ENCODE measurements at regions not wholly inside any gene's neighbourhood (a gene's known extent, or its start where the extent isn't known, plus 50 kb on each side); places are given as distances from the start of the nearest gene placed in this dataset.

DNA sequence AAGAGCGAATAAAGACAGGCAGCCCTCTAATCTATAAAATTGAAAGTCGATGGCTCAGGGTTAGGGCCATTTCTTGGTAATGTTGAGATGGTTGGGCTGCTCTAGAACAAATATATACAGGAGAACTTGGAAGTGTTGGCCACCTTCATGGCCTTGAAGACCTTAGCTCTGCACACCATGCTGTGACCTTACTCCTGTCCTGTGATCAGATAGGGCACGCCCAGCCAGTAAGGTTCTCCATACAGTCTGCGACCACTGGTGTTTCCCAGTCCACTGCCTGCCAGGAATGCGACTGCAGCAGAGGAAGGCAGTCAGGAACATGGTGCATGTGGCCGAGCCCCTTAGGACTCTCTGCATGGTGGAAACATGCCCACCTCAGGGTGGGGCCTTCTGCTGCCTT, 73.2 kb upstream of the PSMA6 start:
- BruUV-seq (replicated peaks) = no TSS peak
- ChIA-PET CTCF (ENCODE audit: unreplicated experiment) (no interaction called here), POLR2A (interaction anchor here (1.1 kb wide), 1 partner anchor 120 kb away, joined by 5 read pairs; no protein-coding TSS in a partner anchor)
- no peaks in the 10 kb centered on the region for H3K9me2 ChIP-seq (ENCODE audit: insufficient read depth, low read length)
- no peak overlapping the region for H2AFZ ChIP-seq (ENCODE audit: low read length)
- no peak overlapping the region for H3K27ac ChIP-seq (ENCODE audit: low read depth, low read length, poor library complexity, severe bottlenecking)
- H4K20me1 ChIP-seq (ENCODE audit: insufficient read depth, low read length) = no peaks in the 10 kb centered on the region
- H3K4me2 ChIP-seq (ENCODE audit: low read length) = no peak overlapping the region
- intact Hi-C loops (cut with micrococcal nuclease; ENCODE audit: unreplicated experiment) = no loop called here
- no peak overlapping the region for H3K4me3 ChIP-seq (ENCODE audit: low read depth, low read length, poor library complexity, severe bottlenecking)
- DNase-seq (ENCODE audit: low spot score) = no peak
- no peaks in the 10 kb centered on the region for H3K4me1 ChIP-seq (ENCODE audit: insufficient read depth, low read length, poor library complexity, severe bottlenecking)
- no peaks in the 10 kb centered on the region for H3K79me2 ChIP-seq (ENCODE audit: insufficient read depth, low read depth, low read length)
- peaks cover 16% of the 10 kb centered on the region for H3K36me3 ChIP-seq (ENCODE audit: insufficient read depth, low read length)
- no peaks in the 10 kb centered on the region for H3K9me3 ChIP-seq (ENCODE audit: low read length)
- TF ChIP-seq, protein P1, sequence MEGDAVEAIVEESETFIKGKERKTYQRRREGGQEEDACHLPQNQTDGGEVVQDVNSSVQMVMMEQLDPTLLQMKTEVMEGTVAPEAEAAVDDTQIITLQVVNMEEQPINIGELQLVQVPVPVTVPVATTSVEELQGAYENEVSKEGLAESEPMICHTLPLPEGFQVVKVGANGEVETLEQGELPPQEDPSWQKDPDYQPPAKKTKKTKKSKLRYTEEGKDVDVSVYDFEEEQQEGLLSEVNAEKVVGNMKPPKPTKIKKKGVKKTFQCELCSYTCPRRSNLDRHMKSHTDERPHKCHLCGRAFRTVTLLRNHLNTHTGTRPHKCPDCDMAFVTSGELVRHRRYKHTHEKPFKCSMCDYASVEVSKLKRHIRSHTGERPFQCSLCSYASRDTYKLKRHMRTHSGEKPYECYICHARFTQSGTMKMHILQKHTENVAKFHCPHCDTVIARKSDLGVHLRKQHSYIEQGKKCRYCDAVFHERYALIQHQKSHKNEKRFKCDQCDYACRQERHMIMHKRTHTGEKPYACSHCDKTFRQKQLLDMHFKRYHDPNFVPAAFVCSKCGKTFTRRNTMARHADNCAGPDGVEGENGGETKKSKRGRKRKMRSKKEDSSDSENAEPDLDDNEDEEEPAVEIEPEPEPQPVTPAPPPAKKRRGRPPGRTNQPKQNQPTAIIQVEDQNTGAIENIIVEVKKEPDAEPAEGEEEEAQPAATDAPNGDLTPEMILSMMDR (conservative IDR thresholded peaks at IDR 0.05; ENCODE audit: low read length) = no peak
- TF ChIP-seq EZH2phosphoT487 (IDR thresholded peaks at IDR 0.05; ENCODE audit: borderline replicate concordance, low read depth, low read length) = no peak

DNA sequence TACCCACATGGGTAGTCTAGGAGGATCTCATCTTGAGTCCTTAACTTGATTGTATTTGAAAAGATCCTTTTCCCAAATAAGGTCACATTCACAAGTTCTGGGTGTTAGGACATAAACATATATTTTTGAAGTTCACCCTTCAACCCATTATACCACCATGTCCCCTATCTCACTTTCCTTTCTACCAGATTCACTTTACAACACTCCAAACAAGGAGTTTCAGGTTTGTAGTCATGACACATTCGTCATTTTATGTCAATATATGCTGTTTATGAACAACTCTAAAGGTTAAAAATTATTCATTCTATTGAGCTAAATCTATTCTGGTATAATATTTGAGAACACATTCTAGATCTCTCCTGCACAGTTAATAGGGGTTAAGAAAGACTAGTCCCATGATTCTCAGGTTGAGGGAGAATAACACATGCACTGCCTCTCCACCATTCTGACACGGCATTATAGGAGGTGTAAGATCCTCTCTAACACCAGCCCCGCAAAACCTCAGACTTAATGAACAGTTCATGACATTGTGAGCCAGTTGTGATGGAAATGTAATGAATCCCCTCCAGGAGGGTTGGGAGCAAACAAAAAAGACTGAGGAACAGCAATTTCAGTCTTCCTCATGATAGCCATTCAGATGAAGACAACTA, 72.0 kb upstream of the PSMA6 start:
- H3K4me1 ChIP-seq (ENCODE audit: insufficient read depth, low read length, poor library complexity, severe bottlenecking) = no peaks in the 10 kb centered on the region
- ChIA-PET POLR2A (interaction anchor here (1.1 kb wide), 1 partner anchor 119 kb away, joined by 5 read pairs; no protein-coding TSS in a partner anchor), CTCF (ENCODE audit: unreplicated experiment) (no interaction called here)
- no peaks in the 10 kb centered on the region for H3K9me2 ChIP-seq (ENCODE audit: insufficient read depth, low read length)
- no peak for DNase-seq (ENCODE audit: low spot score)
- intact Hi-C loops (cut with micrococcal nuclease; ENCODE audit: unreplicated experiment) = no loop called here
- no peak overlapping the region for H2AFZ ChIP-seq (ENCODE audit: low read length)
- no peak overlapping the region for H3K4me2 ChIP-seq (ENCODE audit: low read length)
- no TSS peak for BruUV-seq (replicated peaks)
- TF ChIP-seq EZH2phosphoT487 (IDR thresholded peaks at IDR 0.05; ENCODE audit: borderline replicate concordance, low read depth, low read length) = no peak
- TF ChIP-seq, protein P1 (conservative IDR thresholded peaks at IDR 0.05; ENCODE audit: low read length) = no peak
- no peak overlapping the region for H3K27ac ChIP-seq (ENCODE audit: low read depth, low read length, poor library complexity, severe bottlenecking)
- peaks cover 16% of the 10 kb centered on the region for H3K36me3 ChIP-seq (ENCODE audit: insufficient read depth, low read length)
- no peaks in the 10 kb centered on the region for H3K79me2 ChIP-seq (ENCODE audit: insufficient read depth, low read depth, low read length)
- no peaks in the 10 kb centered on the region for H3K9me3 ChIP-seq (ENCODE audit: low read length)
- H3K4me3 ChIP-seq (ENCODE audit: low read depth, low read length, poor library complexity, severe bottlenecking) = no peak overlapping the region
- no peaks in the 10 kb centered on the region for H4K20me1 ChIP-seq (ENCODE audit: insufficient read depth, low read length)

DNA sequence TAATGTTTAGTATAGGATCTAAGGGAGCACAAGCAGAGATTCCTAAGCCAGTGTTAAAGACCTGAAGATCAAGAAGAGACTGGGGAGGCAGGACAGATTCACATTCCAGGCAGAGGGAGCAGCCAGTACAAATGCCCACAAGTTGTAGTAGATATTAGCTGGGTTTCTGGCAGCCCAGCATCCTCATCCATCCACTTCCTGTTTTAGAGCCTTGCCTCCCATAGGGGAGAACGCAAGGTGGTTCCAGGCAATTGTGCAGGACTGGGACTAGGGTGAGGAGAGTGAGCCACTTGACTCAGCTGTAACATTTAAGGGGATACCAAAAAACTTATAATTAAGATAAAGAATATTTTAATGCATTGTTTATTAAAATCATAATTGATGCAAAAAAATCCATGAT, 71.3 kb upstream of the PSMA6 start:
- no peak for DNase-seq (ENCODE audit: low spot score)
- H3K36me3 ChIP-seq (ENCODE audit: insufficient read depth, low read length) = peaks cover 16% of the 10 kb centered on the region
- no TSS peak for BruUV-seq (replicated peaks)
- H3K4me2 ChIP-seq (ENCODE audit: low read length) = no peak overlapping the region
- no peak for TF ChIP-seq EZH2phosphoT487 (IDR thresholded peaks at IDR 0.05; ENCODE audit: borderline replicate concordance, low read depth, low read length)
- TF ChIP-seq, protein P1 (conservative IDR thresholded peaks at IDR 0.05; ENCODE audit: low read length) = no peak
- no peak overlapping the region for H3K27ac ChIP-seq (ENCODE audit: low read depth, low read length, poor library complexity, severe bottlenecking)
- CTCF ChIA-PET (ENCODE audit: unreplicated experiment) = no interaction called here
- H3K4me3 ChIP-seq (ENCODE audit: low read depth, low read length, poor library complexity, severe bottlenecking) = no peak overlapping the region
- no peaks in the 10 kb centered on the region for H3K9me2 ChIP-seq (ENCODE audit: insufficient read depth, low read length)
- H4K20me1 ChIP-seq (ENCODE audit: insufficient read depth, low read length) = no peaks in the 10 kb centered on the region
- no peaks in the 10 kb centered on the region for H3K9me3 ChIP-seq (ENCODE audit: low read length)
- POLR2A ChIA-PET = no interaction called here
- H2AFZ ChIP-seq (ENCODE audit: low read length) = no peak overlapping the region
- H3K4me1 ChIP-seq (ENCODE audit: insufficient read depth, low read length, poor library complexity, severe bottlenecking) = no peaks in the 10 kb centered on the region
- no peaks in the 10 kb centered on the region for H3K79me2 ChIP-seq (ENCODE audit: insufficient read depth, low read depth, low read length)
- intact Hi-C loops (cut with micrococcal nuclease; ENCODE audit: unreplicated experiment) = no loop called here
